NCI-H345 treated with DMSO at 0.1 percent for 48 hours (cell line): ENCODE measurements at regions not wholly inside any gene's neighbourhood (a gene's known extent, or its start where the extent isn't known, plus 50 kb on each side); places are given as distances from the start of the nearest gene placed in this dataset.
"Not testable (repeated sequence)": the region's sequence is repeated elsewhere in the genome, so short reads cannot be mapped to it uniquely, and the experiment has no call there.

Source experiments
- DNase-seq: peaks from one replicate; lab custom pipeline; 2025; ENCODE audit not compliant: unreplicated experiment; lab: John Stamatoyannopoulos, UW

DNA sequence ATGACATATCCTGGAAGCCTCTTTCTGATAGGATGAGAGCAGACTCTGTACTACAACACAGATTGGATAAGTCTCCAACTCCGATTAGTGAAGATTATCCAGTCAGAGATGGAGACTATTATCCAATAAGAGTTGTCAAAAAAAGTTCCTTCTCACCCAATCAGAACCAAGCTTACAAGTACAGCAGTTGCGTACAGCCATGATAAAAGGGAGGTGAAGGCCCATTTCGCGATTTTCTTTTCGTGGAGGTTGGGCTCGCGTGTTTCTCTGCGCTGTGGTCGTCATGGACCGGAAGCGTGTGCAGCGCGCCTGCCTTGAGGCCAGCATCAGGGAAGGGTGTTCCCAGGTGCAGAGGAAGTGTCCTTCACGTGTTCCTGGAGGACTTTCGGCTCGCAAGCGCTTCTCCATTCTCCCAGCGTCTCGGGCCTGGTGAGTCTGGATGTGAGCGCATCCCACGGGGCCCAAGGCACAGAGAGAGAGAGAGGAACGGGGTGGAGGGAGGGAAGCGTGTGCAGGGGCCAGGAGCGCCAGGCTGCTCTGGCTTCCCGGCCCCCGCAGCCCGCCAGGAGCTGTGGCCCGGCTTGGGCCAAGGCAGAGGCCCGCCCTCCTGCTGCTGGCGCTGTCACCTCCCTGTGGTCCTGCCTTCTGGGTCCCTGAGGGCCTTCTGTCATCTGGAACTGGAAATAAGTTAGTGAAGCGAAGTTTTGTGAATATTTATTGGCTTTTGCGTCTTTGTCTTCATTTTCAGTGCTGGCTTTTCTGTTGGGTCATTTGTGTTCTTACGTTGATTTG, 53.9 kb downstream of the CDRT15L2 start:
- DNase-seq = not testable (repeated sequence)

DNA sequence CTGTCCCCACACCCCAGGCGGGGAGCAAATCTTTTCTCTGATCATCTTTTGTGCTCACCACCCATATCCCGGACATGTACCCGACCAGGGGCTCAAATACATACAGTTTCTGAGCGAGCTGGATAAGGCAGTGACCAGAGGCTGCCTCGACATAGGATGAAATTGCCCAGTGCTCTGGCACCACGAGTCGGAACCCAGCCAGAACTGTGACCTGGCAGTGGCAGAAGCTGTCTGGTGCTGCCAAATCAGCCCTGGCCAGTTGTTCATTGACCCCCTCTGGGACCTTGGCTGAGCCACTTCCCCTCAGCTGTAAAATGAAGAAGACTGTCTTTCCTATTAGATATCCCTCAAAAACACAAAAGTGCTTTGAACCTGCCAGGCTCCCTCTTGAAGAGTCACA, 60.6 kb downstream of the CDRT15L2 start:
- DNase-seq = not testable (repeated sequence)

GRCh38 chr17:20646661-20647272, 67.2 kb downstream of the CDRT15L2 start:
- not testable (repeated sequence) for DNase-seq

- DNase-seq = not testable (repeated sequence)
These were observed 69.7 kb downstream of the CDRT15L2 start for GRCh38 chr17:20649097-20649767.

- DNase-seq = not testable (repeated sequence)
These were observed 71.5 kb downstream of the CDRT15L2 start for GRCh38 chr17:20651022-20651421.

- not testable (repeated sequence) for DNase-seq
These were observed 72.2 kb downstream of the CDRT15L2 start for GRCh38 chr17:20651736-20652135.

- DNase-seq = not testable (repeated sequence)
These were observed 73.9 kb downstream of the CDRT15L2 start for GRCh38 chr17:20653391-20653790.

DNA sequence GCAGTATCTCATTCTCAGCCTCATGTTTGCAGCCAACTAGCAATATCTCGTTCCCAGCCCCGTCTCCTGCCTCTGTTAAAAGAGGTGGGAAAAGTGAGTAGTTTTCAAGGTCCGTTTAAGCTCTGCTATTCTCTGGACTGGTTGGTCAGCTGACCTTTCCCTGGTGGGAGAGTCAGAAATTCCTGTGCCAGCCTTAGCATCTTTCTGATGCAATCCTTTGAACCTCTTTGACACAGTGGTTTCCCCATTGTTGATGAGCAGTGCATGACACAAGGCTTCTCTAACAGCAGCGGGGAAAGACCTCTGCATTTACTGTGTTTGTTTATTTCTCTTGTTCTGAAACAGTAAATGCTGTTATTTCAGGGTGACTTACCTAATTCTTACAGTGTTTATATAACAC, 74.6 kb downstream of the CDRT15L2 start:
- not testable (repeated sequence) for DNase-seq

DNA sequence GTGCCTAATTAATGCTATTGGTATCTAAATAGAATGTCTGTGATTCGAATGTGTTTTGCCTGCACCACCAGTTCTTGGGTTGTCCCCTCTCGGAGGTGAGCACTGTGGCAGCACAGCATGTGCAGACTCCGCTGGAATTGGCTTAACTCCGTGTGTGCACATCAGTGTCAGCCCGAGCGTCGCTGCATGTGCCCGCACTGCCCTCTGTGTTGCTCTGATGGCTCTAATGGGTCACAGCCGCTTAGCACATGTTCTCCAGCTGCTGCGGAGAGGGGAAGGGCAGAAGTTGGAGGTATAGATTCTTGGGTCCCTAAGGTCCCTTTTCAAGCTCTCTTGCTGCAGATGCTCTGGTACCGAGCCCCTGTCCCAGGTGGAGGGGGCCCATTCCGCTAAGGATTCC, 75.1 kb downstream of the CDRT15L2 start:
- not testable (repeated sequence) for DNase-seq

GRCh38 chr17:20665103-20665955, 85.8 kb downstream of the CDRT15L2 start:
- DNase-seq = not testable (repeated sequence)

DNA sequence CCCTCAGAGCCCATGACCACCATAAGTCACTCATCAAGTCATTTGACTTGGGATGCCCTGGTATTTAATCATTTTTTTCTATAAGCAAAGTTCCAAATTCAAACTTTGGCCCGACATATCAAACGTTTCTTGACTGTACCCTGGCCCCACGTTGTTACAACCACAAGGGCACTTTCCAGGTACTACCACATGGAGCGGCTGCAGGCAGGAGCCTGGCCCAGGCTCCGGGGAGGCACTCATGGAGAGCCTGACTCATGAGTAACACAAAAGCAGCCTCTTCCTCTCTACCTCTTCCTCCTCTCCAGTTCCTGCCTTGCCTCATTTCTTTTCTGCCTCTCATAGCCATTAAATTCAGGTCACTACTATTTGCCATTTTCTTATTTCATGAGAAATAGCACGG, 87.2 kb downstream of the CDRT15L2 start:
- not testable (repeated sequence) for DNase-seq

DNA sequence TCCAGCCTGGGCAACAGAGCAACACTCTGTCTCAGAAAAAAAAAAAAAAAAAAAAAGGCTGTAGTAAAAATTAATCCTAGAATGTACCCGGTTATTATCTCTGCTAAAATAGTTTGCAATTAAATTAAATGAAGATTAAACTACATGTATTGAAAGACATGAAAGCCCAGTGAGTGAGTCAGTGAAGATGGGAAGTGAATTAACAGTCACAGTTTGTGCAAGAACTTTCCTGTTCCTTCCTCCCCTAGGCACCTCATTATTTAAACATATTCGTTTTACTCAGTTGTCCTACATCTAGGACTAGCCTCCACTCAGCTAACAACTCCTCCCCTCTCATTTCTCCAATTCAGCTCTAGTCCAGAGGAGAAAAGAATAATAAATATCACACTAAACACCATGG, 88.2 kb downstream of the CDRT15L2 start:
- not testable (repeated sequence) for DNase-seq

GRCh38 chr17:20668316-20668715, 88.8 kb downstream of the CDRT15L2 start:
- not testable (repeated sequence) for DNase-seq

DNA sequence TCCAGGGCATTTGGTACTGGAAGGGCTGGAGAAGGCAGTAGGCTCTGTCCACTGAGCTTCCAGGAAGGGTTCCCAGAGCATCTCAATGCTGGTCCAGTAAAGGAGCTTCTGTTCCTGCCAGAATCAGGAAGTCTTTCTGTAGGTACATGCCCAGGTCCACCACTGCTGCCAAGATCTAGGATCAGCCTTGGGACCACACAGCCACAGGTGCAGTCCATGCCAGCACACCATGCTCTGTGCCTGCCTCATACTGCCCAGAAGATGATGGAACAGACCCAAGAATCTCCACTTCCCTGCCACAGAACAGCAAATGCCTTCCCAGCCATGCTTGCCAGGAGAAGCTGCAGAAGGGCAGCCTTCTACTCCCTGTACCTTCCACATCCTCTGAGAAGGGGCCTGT, 89.3 kb downstream of the CDRT15L2 start:
- not testable (repeated sequence) for DNase-seq

DNA sequence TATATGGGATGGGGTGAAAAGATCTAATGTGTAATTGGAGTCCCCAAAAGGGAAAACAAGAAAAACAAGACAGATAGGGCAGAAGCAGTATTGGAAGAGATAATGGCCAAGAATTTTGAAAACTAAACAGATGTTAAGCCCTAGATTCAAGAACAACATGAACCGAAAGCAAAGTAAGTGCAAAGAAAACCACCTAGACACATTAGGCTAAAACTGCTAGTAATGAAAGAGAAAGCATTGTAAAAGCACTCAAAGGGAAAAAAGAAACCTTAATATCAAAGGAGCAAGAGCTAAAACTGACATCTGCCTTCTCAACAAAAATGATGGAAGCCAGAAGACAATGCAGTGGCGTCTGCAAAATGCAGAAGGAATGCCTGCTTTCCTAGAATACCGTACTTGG, 91.0 kb downstream of the CDRT15L2 start:
- not testable (repeated sequence) for DNase-seq

DNA sequence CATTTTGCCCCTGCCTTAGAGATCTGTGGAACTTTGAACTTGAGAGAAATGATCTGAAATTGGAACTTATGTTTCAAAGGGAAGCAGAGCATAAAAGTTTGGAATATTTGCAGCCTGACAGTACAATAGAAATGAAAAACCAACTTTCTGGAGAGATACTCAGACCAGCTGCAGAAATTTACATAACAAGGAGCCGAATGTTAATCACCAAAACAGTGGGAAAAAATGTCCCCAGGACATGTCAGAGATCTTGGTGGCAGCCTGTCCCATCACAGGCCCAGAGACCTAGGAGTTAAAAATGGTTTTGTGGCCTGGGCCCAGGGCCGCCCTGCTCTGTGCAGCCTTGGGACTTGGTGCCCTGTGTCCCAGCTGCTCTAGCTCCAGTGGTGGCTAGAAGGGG, 94.8 kb downstream of the CDRT15L2 start:
- DNase-seq = not testable (repeated sequence)

GRCh38 chr17:20675707-20676106, 96.2 kb downstream of the CDRT15L2 start:
- not testable (repeated sequence) for DNase-seq

DNA sequence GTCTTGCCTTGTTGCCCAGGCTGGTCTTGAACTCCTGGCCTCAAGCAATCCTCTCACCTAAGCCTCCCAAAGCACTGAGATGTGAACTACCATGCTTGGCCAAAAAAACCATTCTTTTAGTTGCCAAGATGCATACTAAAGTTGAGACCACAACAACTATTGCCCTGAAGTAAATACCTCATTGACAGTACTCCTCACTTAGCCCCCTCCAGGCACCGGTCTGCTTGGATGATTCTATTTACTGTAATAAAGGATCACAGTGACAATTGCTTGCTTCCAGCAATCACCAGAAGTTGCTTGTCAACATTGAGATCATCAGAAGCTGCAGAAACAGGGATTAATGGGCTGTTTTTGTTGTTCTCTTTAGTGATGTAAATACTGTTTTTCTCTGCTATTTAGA, 97.1 kb downstream of the CDRT15L2 start:
- DNase-seq = not testable (repeated sequence)

DNA sequence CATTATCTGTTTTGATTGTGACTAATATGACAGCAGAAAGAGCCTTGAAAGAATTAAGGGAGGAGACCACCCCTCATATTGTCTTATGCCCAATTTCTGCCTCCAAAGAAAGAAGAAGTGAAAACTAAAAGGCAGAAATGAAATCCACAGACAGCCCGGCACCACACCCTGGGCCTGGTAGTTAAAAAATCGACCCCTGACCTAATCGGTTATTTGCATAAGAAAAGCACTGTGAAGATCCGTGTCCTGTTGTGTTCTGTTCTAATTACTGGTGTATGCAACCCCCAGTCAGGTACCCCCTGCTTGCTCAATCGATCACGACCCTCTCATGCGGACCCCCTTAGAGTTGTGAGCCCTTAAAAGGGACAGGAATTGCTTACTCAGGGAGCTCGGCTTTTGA, 97.9 kb downstream of the CDRT15L2 start:
- DNase-seq = not testable (repeated sequence)

- not testable (repeated sequence) for DNase-seq
These were observed 98.9 kb downstream of the CDRT15L2 start for GRCh38 chr17:20678424-20678823.
